HG03520 (cell line): ENCODE measurements at regions not wholly inside any gene's neighbourhood (a gene's known extent, or its start where the extent isn't known, plus 50 kb on each side); places are given as distances from the start of the nearest gene placed in this dataset.
"Not testable (repeated sequence)": the region's sequence is repeated elsewhere in the genome, so short reads cannot be mapped to it uniquely, and the experiment has no call there.

Source experiments
- ATAC-seq: cut with Tn5 transposase; IDR thresholded peaks from one replicate; pipeline ENCODE4 v1.9.1; 2021; ENCODE audit warnings: mild to moderate bottlenecking, moderate library complexity; ENCODE audit not compliant: unreplicated experiment

- no peak for ATAC-seq
Measured at GRCh38 chr6:92648364-92649086, 770.8 kb downstream of the EPHA7 start.

GRCh38 chr6:92647630-92648029 is 771.7 kb downstream of the EPHA7 start:
- no peak for ATAC-seq

- ATAC-seq: not testable (repeated sequence)
Measured at GRCh38 chr6:92644104-92644791, 775.1 kb downstream of the EPHA7 start.

- ATAC-seq: no peak
Measured at GRCh38 chr6:92635553-92636153, 783.7 kb downstream of the EPHA7 start.

GRCh38 chr6:92634561-92634960 is 784.8 kb downstream of the EPHA7 start:
- ATAC-seq: no peak

GRCh38 chr6:92623431-92623830 is 795.9 kb downstream of the EPHA7 start:
- no peak for ATAC-seq

GRCh38 chr6:92617721-92618120 is 801.6 kb downstream of the EPHA7 start:
- ATAC-seq: no peak

GRCh38 chr6:92608751-92609150 is 810.6 kb downstream of the EPHA7 start:
- no peak for ATAC-seq

GRCh38 chr6:92593201-92593600 is 826.2 kb downstream of the EPHA7 start:
- no peak for ATAC-seq

GRCh38 chr6:92589996-92590395 is 829.4 kb downstream of the EPHA7 start:
- ATAC-seq: no peak

GRCh38 chr6:92588148-92588547 is 831.2 kb downstream of the EPHA7 start:
- ATAC-seq: no peak

- ATAC-seq: no peak
Measured at GRCh38 chr6:92587525-92587924, 831.8 kb downstream of the EPHA7 start.

GRCh38 chr6:92586236-92586977 is 833.0 kb downstream of the EPHA7 start:
- ATAC-seq: no peak

GRCh38 chr6:92582211-92582610 is 837.1 kb downstream of the EPHA7 start:
- no peak for ATAC-seq

- no peak for ATAC-seq
Measured at GRCh38 chr6:92577077-92577719, 842.2 kb downstream of the EPHA7 start.

- ATAC-seq: no peak
Measured at GRCh38 chr6:92568541-92568940, 850.8 kb downstream of the EPHA7 start.

GRCh38 chr6:92566632-92567031 is 852.7 kb downstream of the EPHA7 start:
- ATAC-seq: no peak

GRCh38 chr6:92564376-92564775 is 855.0 kb downstream of the EPHA7 start:
- ATAC-seq: no peak

GRCh38 chr6:92559611-92560010 is 859.7 kb downstream of the EPHA7 start:
- ATAC-seq: no peak

- ATAC-seq: no peak
Measured at GRCh38 chr6:92559003-92559402, 860.4 kb downstream of the EPHA7 start.

GRCh38 chr6:92550501-92550900 is 868.9 kb downstream of the EPHA7 start:
- no peak for ATAC-seq
